ENCODE measurements at regions not wholly inside any gene's neighbourhood (a gene's known extent, or its start where the extent isn't known, plus 50 kb on each side); places are given as distances from the start of the nearest gene placed in this dataset.

DNA sequence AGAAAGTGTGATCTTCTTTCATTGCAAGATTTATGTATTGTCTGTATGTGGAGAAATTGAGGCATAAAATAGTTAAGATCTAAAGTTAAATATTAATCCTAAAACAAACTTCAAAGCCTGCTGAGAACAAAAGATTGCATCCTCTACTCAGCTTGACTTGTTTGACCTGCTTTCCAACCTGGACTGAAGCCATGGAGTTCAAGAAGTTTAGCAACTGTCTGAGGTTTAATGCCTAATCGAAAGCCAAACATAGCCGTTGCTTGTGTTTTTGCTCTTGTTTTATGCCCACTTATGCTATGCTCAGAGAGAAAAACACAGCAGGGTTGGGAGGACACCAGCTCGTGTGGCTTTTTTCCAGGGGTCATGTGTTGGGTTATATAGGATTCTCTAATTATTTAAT, 135.6 kb downstream of the NUFIP1 start:
- no peak overlapping the region for H2AFZ ChIP-seq (ENCODE audit: low read length)
- H2BK5ac ChIP-seq (ENCODE audit: low read depth, low read length), result no peak overlapping the region
- no peak overlapping the region for H3K4me2 ChIP-seq (ENCODE audit: insufficient read depth in 1 of 2, low read depth in 2 of 2, low read length in 2 of 2)
- H3K27ac ChIP-seq (ENCODE audit: low read depth, low read length), result no peak overlapping the region
- H3K27me3 ChIP-seq (replicated peaks in 1 of 4; ENCODE audit: control insufficient read depth in 3 of 4, extremely low read depth in 1 of 4, insufficient read depth in 3 of 4, low read length in 3 of 4), result no peaks in the 10 kb centered on the region
- no peak overlapping the region for H4K91ac ChIP-seq (replicated peaks; ENCODE audit: insufficient read length, low read length)
- DNase-seq (ENCODE audit: low read depth in 1 of 2, low spot score in 2 of 2), result no peak
- no peaks in the 10 kb centered on the region for H3K79me2 ChIP-seq (ENCODE audit: control insufficient read depth in 1 of 2, insufficient read depth in 2 of 2, low read length in 2 of 2)
- H3K36me3 ChIP-seq (ENCODE audit: control insufficient read depth in 2 of 4, insufficient read depth in 4 of 4, low read length in 3 of 4), result no peaks in the 10 kb centered on the region
- H3K4me3 ChIP-seq (ENCODE audit: extremely low read depth in 1 of 4, insufficient read depth in 2 of 4, low read depth in 3 of 4, low read length in 4 of 4), result no peak overlapping the region
- no peak for FAIRE-seq
- H2BK12ac ChIP-seq (ENCODE audit: low read depth, low read length), result no peak overlapping the region
- WGBS, 2 experiments (ENCODE audit: extremely low coverage in 1 of 2, insufficient coverage in 1 of 2, insufficient read length in 1 of 2, insufficient replicate concordance in 2 of 2, low coverage in 1 of 2, low lambda C conversion rate in 2 of 2, missing lambda C conversion rate in 1 of 2), result 94% methylated on average over 3 of the region's 3 CpGs; no CpG with 5 or more reads in 1 of the 2 experiments
- no peak overlapping the region for H2BK120ac ChIP-seq (replicated peaks; ENCODE audit: low read depth, low read length)
- H3K18ac ChIP-seq (ENCODE audit: extremely low read depth, low read length), result no peak overlapping the region
- H2AK5ac ChIP-seq (ENCODE audit: low read depth, low read length), result no peak overlapping the region
- no peak overlapping the region for H4K8ac ChIP-seq (ENCODE audit: extremely low read depth, insufficient read depth, low read length)
- POLR2A ChIA-PET (ENCODE audit: partially characterized antibody), result interaction anchor here (1.1 kb wide), 1 partner anchor 41 kb away, joined by 3 read pairs; no protein-coding TSS in a partner anchor
- H3K79me1 ChIP-seq (ENCODE audit: low read depth, low read length), result no peaks in the 10 kb centered on the region
- H3K4me1 ChIP-seq (replicated peaks in 1 of 4; ENCODE audit: control insufficient read depth in 3 of 4, insufficient read depth in 4 of 4, low read length in 3 of 4), result peaks cover 0 to 8% (median 3%) of the 10 kb centered on the region in 4 experiments; a peak in 4 of 7 replicates
- no peak overlapping the region for H3K56ac ChIP-seq (replicated peaks; ENCODE audit: insufficient read length, low read depth, low read length)
- no peak for TF ChIP-seq YY1 (IDR thresholded peaks at IDR 0.05; ENCODE audit: low read depth, low read length)
- no peak overlapping the region for H3K14ac ChIP-seq (ENCODE audit: insufficient read length)
- no peak overlapping the region for H2BK20ac ChIP-seq (ENCODE audit: low read length)
- H3K4ac ChIP-seq (replicated peaks; ENCODE audit: insufficient read length, low read depth, low read length), result no peak overlapping the region
- no peak overlapping the region for H3K9ac ChIP-seq (replicated peaks in 1 of 4; ENCODE audit: extremely low read depth in 1 of 4, low read depth in 3 of 4, low read length in 3 of 4)
- no peaks in the 10 kb centered on the region for H3K9me3 ChIP-seq (ENCODE audit: insufficient read depth in 2 of 2, low read depth in 1 of 2, low read length in 1 of 2)
- no peak overlapping the region for H2BK15ac ChIP-seq (ENCODE audit: low read length)
- no peak overlapping the region for H3K23ac ChIP-seq (ENCODE audit: insufficient read length)
- no peaks in the 10 kb centered on the region for H3K23me2 ChIP-seq (ENCODE audit: low read depth, low read length)
- CTCF ChIA-PET (ENCODE audit: partially characterized antibody), result interaction anchor here (1.2 to 1.5 kb wide), 5 partner anchors 10 to 37 kb away, joined by 3 to 4 read pairs (median 4); no protein-coding TSS in a partner anchor
- H4K5ac ChIP-seq (ENCODE audit: insufficient read length, low read depth, low read length), result no peak overlapping the region
- H4K20me1 ChIP-seq (replicated peaks in 1 of 2; ENCODE audit: control insufficient read depth in 1 of 2, insufficient read depth in 2 of 2, low read length in 2 of 2), result no peaks in the 10 kb centered on the region
